ENCODE measurements at regions not wholly inside any gene's neighbourhood (a gene's known extent, or its start where the extent isn't known, plus 50 kb on each side); places are given as distances from the start of the nearest gene placed in this dataset.

GRCh38 chr3:41103200-41103599, 96.1 kb upstream of the CTNNB1 start:
- no peak for DNase-seq

GRCh38 chr3:41104147-41104546, 95.2 kb upstream of the CTNNB1 start:
- no peak for DNase-seq

DNA sequence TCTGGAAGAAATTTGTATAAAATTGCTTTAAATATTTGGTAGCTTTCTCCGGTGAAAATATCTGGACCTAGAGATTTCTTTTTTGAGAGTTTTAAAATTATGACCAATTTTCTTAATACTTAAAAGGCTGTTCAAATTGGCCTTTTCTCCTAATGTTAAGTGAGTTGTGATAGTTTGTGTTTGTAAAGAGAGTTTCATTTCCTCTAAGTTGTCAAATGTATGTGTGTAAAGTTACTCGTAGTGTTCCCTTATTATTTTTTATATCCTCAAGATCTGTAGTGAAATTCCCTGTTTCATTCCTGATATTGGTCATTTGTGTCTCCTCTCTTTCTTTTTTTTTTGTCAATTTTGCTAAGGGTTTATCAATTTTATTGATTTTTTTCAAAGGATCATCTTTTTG, 92.6 kb upstream of the CTNNB1 start:
- no peak for DNase-seq

DNA sequence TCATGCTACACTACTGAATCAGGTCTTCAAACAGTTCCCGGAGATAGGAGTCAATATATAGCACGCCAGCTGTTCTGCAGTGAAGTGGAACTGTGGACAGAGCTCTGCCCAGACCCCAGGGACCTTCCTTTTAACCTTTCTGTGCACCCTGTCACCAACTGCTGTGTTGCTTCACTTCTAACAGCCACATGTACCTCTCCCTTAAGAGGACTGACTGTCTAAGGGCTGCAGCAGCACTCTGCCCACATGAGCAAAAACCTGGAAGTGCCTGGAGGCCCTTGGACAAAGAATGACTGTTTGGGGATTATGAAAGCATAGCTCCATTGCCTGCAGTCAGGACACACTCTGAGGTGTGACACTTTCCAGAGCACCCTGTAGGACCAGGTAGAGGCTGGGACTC, 88.3 kb upstream of the CTNNB1 start:
- DNase-seq = no peak

- no peak for DNase-seq
Measured at GRCh38 chr3:41112466-41112865, 86.8 kb upstream of the CTNNB1 start.

DNA sequence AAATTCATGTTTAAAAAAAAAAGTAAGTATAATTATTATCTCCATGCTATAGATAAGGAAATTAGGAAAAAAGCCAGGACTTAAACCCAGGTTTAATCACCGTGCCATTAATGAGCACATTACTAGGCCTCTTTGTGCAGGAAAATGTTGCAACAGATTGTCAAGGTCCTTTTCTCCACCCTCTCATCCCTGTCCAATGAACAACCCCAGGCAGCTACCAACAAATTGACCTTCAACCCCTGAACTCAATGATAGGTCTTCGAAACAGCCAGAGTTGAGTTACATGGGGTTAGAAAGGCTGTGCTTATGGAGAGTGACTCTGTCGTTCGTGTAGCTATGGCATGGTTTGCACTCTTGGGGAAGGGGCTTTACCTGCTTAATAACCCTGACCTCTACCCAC, 84.2 kb upstream of the CTNNB1 start:
- DNase-seq = no peak

GRCh38 chr3:41116851-41117250, 82.5 kb upstream of the CTNNB1 start:
- DNase-seq = no peak

- DNase-seq = peak; percentile 80 to 83
Measured at GRCh38 chr3:41117398-41117870, 81.9 kb upstream of the CTNNB1 start.

- DNase-seq = no peak
Measured at GRCh38 chr3:41118461-41119390, 80.6 kb upstream of the CTNNB1 start.

GRCh38 chr3:41120460-41120859, 78.8 kb upstream of the CTNNB1 start:
- no peak for DNase-seq

GRCh38 chr3:41125258-41125657, 74.0 kb upstream of the CTNNB1 start:
- DNase-seq = no peak

DNA sequence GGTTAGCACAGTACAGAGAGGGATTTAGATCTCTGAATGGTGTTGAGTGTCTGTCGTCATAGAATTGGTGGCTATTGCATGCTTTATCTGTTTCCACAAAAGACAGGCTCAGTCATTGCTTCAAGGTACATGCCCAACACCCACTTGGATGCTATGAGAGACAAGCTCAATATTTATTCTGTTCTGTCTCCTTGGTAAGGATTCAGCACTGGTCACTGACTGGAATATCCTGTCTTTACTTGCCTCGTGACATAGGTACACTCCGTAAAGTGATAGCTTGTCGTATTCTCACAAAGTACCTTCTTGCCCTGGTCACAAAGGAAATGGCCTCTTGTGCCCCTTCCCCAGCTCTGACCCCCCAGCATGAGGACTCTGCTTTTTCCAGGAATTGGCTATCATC, 72.8 kb upstream of the CTNNB1 start:
- DNase-seq = no peak

- DNase-seq = no peak
Measured at GRCh38 chr3:41126961-41127360, 72.3 kb upstream of the CTNNB1 start.

DNA sequence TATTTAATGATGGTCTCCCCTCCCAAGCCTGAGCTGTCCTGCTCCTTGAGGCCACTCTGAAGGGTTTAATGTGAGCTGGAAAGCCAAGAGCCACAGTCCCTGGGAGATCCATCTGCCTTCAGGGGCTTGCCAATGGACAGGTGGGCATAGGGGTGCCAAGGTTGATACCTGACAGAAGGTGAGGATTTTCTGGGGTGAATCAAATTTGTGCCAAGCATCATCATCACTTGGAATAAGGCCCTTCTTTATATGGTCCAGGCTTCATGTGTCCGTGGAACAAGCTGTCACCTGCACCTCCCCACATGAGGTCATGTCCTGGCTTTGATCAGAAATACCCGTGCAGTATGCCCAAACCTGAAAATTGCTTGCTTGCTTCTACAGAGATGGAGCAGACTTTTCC, 71.9 kb upstream of the CTNNB1 start:
- DNase-seq = no peak

GRCh38 chr3:41129731-41130130, 69.6 kb upstream of the CTNNB1 start:
- no peak for DNase-seq

DNA sequence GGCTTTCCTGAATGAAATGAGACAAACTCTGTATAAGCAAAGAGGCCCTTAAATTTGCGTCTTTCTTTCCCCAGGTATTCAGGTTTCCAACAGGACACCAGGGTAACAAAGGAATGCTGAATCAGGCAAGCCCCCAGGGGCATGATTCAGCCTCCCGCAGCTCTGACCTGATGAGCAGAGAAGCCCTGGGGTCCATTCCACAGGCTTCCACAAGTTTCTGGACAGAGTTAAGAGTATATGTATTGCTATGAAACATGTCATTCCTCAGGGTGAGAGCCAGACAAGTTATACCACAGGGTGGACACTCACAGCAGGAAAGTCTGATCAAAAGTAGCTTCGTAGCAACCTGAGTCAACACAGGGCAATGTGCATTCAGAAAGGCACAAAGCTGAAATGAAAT, 68.1 kb upstream of the CTNNB1 start:
- no peak for DNase-seq

GRCh38 chr3:41137686-41138111, 61.6 kb upstream of the CTNNB1 start:
- DNase-seq = no peak

DNA sequence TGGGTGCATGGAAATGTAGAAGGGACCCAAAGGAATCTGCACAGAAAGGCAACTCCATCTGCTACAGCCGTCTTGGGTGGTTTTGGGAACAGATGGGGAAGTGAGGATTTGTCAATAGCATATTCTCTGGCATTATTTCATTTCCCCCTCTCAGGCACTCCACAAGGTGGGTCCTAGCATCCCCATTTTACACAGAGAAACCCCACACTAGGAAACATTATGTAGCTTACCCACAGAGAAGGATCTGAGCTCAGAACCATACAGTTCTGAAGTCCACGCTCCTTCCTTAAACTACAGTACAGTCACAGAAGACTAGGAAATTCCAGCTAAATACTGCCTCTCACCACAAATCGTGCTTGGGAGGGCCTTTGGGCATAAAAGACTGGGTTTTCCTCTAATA, 61.2 kb upstream of the CTNNB1 start:
- no peak for DNase-seq

GRCh38 chr3:41138601-41139000, 60.7 kb upstream of the CTNNB1 start:
- DNase-seq = no peak

DNA sequence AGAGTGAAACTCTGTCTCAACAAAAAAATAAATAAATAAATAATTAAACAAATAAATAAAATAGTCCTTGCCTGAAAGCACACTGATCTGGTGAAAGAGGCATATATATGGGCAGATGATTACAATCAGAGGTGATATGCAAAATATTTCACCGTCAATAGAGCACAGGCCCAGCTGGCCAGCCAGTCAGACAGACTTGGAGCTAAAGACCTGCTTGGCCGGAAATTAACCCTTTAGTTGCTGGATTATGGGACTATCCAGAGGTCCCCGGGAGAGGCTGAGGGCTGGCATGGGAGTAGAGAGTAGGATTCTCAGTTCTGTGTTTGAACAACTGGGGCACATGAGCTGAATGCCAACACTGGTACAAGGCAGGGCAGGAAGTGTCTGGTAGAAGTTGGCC, 59.1 kb upstream of the CTNNB1 start:
- no peak for DNase-seq

DNA sequence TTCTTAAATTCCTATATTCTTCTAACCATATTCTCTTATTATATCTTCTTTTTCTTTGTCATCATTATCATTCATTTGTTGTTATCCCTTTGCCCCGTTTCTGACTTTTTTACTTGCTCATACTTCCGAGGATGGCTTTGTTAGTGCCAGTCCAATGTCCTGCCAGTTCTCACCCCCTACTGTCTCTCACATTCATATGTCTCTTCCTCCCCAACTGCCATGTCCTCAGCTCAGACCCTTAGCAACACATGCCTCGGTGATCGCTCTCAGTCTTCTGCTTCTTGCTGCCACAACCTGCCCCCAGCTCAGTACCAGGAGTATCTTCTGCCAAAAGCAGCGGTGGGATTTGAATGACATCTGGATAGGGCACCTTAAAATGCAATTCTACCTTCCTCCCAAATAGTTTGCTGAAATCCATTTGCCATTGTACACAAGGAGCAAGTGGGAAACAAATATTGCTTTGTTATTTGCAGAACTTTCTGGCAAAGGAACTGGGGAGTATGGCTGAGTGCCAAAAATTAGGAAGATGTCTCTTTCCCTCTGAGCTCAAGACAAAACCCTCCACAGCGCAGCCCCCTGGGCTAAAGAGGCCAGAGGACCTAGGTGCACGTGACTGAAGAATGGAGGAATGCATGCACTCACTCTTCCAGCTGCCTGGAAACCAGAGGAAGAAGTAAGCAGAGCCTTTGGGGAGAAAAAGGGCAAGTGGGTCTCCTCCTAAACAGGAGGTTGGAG, 57.7 kb upstream of the CTNNB1 start:
- DNase-seq = no peak

DNA sequence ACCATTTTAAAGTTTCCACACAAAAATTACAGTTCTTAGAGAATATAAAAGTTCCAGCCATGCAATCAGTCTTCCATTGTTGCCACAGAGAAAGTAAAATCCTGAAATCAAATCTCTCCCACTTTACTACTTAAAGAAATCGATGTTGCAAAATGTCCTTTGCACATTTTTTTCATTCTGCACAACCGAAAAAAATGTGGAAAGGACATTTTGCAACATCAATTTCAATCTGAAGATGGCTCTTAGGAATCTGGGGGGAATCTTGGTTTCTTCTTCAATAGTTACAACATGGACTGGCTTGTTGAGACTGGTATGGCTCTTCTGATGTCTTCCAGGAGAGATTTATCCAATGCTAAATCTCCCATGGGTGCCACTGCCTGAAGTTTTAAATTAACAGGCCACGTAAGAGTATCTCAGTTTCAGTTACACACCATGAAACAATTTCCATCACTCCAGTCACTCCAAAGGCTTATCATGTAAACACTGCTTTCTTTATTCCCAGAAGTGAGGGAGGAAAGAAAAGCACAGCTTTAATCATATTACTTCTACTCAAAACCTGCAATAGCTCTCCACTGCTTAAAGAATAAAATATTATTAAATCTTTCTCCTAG, 55.8 kb upstream of the CTNNB1 start:
- DNase-seq = no peak

DNA sequence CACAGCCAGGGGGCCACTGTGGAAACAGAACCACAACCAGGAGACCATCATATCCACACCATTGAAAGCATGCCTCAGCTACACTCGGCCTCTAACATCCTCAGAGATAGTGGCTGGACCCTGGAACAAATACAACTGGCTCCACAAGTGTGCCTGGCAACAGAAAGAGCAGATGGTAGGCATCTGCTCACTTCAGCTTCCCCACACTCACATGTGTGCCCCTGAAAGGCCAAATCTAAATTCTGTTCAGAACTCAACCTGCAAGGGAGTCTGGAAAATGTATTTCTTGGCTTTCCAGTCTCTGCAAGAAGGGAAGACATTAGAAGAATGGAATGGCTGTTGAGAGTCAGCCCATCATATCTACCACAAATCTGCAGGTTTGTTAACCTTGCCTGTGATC, 54.7 kb upstream of the CTNNB1 start:
- no peak for DNase-seq
